Renal cortex interstitium (tissue), 11 donors: ENCODE measurements at regions not wholly inside any gene's neighbourhood (a gene's known extent, or its start where the extent isn't known, plus 50 kb on each side); places are given as distances from the start of the nearest gene placed in this dataset.
"Not testable (repeated sequence)": the region's sequence is repeated elsewhere in the genome, so short reads cannot be mapped to it uniquely, and the experiment has no call there.

Source experiments
- DNase-seq, 11 donors: peaks; one replicate each; pipeline ENCODE4 v3.0.0-alpha.2; 2013; ENCODE audit warnings: low read depth in 9 of 11, low spot score in 4 of 11; ENCODE audit errors: extremely low read depth in 1 of 11

DNA sequence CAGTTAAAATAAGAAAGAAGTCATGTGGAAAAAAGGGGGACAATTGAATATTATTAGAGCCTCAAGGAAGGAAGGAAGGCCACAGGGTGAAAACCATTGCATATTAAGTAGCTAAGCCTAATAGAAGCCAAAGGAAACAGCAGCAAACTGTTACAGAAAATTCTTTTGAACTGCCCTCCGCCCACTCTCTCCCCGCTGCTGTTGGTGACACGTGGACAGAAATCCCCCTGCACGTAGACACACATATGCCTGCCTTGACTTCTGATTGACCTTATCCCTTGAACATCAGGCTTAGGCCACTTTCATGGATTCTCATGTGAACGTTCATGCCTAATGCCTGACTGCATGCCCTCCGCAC is 229.1 kb downstream of the KCNRG start:
- no peak for DNase-seq

DNA sequence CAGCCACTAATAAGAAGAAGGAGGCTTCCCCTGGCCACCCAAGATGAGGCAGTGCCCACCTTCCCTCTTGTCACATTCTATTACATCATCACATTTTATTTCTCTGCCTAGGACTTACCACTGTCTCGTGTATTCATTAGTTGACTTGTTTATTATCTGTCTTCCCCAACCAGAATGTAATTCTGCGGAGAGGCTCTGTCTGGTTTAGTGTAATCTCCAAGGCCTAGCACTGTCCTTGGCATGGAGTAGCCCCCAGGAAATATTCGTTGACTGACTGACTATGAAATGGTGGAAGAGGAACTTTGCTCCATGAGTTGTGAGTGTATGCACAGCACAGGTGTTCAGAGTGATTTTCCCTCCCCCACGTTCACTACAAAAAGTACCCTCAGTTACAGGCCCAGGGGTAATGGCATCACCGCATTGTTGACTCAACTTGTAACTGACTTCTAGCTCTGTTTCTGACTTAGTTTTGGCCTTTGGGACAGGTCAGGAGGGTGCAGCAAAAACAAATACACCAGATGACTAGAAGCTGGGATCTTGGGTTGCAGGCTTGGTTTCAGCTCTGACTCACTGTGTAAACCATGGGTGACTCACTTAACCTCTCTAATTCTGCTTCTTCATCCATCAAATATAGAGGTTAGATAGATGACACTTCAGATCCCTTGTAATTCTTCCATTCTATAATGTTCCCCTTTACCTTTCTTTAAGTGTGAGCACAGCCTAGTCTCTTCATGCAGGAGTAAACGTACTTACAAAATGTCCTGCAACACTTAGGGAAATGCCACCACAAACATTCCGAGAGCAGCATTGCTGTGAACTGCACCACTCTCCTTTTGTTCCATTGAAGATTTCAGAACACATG is 229.7 kb downstream of the KCNRG start:
- DNase-seq, result no peak

DNA sequence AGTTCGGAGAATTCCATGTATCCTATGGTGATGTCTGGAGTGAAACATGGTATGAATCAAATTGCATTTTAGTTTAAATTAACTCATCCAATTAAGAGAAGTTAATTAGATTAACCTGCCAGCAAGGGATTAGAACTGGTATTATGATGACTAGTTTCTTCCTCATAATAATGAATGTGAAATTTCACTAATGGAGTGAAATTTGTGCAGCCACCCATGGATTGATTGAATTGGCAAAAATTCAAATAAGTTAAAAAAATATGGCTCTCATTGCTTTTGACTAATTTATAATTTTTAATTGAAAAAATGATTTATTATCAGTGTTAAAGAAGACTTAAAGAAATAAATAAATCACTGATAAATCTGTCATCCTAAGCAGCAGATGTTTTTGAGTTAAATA is 232.0 kb downstream of the KCNRG start:
- DNase-seq, result no peak

DNA sequence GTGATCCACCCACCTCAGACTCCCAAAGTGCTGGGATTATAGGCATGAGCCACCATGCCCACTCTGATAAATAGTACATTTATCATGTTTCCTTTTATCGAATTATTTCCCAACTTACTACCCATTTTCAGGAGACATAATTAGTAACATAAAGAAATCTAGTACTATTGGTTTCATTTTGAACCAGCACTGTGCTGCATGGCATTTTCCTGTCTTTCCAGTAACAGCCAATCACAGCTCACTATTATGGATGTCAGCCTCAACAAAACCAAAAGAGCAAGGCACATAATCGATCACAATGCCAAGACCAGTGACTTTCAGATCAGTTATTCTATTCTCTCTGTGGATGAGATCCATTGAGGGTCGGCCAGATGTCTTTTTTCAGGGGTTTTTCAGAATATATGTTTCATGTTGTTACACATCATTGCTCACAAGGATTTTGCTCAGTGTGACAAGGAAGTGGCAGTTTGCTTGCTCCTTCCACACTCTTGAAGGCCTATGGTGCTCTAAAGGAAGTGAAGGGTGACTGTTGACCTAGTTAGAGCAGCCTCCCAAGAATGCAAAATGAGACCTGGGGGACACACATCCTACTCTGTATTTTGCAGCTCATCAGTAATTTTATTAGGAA is 233.4 kb downstream of the KCNRG start:
- DNase-seq, result no peak

DNA sequence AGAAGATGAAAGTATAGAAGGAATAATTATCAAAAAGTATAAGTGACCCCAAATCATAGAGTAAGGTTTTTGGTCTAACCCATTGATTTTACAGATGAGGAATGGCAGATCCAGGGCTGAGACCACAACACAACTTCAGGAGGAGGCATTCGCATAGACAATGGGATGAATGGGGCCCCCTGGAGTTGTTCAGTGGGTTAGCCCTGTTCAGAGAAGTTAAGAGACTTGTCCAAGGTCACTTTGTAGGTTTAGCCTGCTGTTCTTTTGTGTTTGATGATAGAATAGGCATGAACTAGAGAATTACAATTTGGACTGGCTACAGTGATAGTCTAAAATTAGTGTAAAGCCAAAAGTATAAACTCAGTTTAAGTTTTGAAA is 233.9 kb downstream of the KCNRG start:
- DNase-seq, result no peak

DNA sequence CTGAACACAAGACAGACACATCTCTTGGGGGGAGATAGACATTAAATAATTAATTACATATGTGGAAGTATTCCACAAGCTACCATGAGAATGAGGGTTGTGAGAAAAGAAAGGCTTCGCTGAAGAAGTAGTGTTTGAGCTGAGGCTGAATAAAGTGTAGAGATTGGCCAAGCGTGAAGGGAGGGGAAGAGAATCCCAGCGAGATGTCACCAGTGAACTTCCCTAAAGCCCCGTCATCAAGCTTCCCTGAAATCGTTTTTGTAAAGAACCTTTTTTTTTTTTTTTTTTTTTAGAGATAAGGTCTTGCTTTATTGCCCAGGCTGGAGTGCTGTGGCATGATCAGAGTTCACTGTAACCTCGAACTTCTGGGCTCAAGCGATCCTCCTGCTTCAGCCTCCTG is 235.2 kb downstream of the KCNRG start:
- DNase-seq, result no peak

GRCh38 chr13:50255639-50256038 is 240.4 kb downstream of the KCNRG start:
- DNase-seq, result no peak

- DNase-seq, result not testable (repeated sequence)
Observed at GRCh38 chr13:50256536-50257321, 241.5 kb downstream of the KCNRG start.

DNA sequence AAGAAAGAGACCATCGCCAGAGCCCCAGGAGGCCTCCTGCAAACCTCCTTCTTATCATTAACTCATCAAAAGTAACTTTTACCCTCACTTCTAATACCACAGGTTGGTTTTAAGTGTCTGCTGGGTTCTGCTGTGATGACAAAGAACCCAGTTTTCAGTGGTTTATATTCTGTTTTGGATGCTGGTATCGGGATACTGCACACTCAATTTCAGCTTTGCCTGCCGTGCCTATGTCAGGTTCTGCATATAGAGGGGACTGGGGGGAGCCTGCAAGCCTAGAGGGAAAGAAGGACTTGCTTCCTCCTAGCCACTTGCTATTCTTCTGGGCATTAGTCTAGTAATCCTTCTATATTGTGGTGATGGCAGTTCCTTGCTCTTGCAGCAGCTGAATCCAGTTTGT is 242.4 kb downstream of the KCNRG start:
- no peak for DNase-seq

- no peak for DNase-seq
Observed at GRCh38 chr13:50261130-50261901, 246.1 kb downstream of the KCNRG start.

DNA sequence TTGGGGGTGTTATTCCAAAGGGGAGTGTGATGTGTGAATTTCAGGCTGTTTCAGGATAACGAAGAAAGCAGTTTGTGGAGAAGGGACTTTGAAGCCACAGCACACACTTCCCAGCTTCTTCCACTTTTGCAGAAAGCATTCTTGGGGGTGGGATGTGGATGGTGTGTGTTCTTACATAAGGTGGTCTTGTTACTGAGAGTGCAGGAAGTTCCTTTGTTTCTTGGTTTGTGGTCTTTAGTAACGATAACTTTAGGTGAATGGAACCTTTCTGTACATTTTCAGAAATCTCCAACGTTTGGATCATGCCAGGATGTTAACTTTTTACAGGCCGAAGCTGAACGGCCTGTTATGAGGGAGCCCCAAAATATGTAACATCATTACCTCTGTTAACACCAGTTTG is 251.8 kb downstream of the KCNRG start:
- DNase-seq, result no peak

DNA sequence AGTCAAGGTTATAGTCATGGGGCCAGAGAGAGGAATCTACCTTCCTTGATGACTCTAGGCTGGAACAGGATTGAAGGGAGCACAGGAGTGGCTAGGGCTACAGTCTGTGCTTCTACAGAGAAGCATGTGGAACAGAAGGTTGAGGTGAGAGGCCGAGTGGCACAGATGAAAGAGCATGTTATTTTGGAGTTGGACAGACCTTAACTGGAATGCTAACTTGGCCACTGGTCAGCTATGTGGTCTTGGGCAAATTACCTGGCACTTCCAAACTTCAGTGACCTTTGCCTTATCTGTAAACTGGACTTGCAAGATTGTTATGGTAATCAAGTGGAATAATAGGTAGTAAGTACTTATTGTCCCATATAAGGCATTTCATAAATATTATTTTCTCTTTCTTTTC is 252.7 kb downstream of the KCNRG start:
- DNase-seq, result no peak

DNA sequence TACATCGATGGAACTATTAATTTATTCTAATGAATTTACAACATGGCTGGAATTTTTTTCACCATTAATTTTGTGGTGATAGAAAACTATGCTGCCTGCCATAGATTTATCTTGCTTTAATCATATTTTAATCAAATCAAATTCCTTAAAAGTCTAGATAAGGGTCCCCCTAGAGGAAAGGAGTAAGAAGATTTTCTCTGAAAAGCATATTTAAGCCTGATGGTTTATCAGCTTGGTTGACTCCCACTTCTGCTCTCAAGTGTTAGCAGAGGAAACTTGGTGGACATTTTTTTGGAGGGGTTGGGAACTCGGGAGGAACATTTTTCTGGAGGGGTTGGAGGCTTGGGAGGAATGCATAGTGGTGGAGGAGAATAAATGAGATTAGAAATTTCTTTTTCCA is 253.3 kb downstream of the KCNRG start:
- DNase-seq, result no peak

DNA sequence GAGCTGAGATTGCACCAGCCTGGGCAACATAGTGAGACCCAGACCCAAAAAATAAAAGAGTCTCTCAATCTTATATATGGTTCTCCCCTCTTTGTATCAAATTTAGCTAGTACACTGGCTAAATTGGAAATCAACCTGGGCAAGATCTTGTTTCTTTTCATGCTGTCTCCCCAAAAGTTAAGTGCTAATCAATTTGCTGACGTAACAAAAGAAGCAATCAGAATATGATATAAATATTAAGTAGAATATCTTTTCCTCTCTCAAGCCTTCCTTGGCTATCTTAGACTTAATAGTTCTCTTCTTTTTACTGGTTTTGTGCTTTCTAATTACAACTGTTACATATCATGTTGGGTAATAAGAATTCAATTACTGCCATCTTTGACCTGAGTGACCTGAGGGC is 258.9 kb downstream of the KCNRG start:
- DNase-seq, result no peak

- DNase-seq, result no peak
Observed at GRCh38 chr13:50275392-50276063, 260.3 kb downstream of the KCNRG start.

DNA sequence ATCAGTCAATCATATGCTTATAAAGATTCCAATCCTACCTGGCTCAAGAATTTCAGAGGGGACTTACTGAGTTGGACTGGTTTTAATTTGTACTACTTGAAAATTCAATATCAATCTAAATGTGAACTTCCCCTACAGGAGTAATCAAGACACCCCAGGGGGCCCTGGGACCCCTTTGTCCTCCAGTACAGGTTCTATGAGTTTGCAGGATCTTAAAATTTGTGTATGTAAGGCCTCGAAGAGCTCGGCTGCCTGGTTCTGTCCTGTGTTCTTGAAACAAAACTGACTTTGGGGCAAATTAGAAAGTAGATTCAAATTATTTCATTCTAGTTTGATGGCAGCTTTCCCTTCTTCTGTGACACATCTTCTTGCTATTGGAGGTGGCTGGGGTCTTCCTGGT is 261.3 kb downstream of the KCNRG start:
- DNase-seq, result no peak

DNA sequence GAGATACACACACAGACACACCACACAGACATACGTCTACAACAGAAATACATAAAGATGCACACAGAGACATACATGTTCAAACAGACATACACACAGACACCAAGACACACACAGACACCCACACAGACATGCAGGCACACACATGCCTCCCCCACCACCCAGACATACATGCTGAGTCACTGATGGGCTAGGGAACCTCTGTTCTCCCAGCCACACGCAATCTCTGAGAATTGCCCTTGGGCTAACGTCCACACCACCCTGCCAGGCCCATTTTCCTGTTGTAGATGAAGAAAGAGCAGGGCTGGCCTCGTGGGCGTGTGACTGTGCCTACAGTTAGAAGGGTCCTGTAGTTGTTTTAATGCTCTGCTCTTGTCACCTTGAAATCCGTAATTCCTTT is 261.9 kb downstream of the KCNRG start:
- no peak for DNase-seq

GRCh38 chr13:50277906-50278305 is 262.7 kb downstream of the KCNRG start:
- DNase-seq, result no peak

- DNase-seq, result no peak
Observed at GRCh38 chr13:50280441-50280937, 265.2 kb downstream of the KCNRG start.
